ENCODE measurements at regions not wholly inside any gene's neighbourhood (a gene's known extent, or its start where the extent isn't known, plus 50 kb on each side); places are given as distances from the start of the nearest gene placed in this dataset.

DNA sequence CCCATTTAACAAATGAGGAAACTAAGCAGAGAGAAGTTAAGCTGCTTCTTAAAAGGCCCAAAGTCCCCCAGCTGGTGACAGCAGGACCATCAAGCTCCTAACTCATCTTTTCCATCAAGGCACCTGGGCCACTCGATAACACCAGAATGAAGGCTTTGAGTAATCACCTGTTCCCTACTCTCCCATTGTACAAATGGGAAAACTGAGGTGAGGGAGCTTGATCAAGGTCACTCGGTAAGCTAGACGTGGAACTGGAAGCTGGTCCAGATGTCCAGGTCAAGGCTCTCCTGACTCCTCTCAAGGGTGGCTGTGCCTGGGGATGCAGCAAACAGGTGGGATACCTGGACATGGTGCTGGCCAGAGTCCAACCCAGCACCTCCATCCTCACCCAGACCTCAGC is 90.6 kb upstream of the SHB start:
- TF ChIP-seq ZNF302 (CRISPR knock-in tag; IDR thresholded peaks at IDR 0.05) (no peak), SREBF2 (IDR thresholded peaks at IDR 0.05) (no peak), FOSL2 (IDR thresholded peaks at IDR 0.05) (no peak), FOSL2 (CRISPR knock-in tag; IDR thresholded peaks at IDR 0.05) (no peak)
- TF ChIP-seq, protein P1, sequence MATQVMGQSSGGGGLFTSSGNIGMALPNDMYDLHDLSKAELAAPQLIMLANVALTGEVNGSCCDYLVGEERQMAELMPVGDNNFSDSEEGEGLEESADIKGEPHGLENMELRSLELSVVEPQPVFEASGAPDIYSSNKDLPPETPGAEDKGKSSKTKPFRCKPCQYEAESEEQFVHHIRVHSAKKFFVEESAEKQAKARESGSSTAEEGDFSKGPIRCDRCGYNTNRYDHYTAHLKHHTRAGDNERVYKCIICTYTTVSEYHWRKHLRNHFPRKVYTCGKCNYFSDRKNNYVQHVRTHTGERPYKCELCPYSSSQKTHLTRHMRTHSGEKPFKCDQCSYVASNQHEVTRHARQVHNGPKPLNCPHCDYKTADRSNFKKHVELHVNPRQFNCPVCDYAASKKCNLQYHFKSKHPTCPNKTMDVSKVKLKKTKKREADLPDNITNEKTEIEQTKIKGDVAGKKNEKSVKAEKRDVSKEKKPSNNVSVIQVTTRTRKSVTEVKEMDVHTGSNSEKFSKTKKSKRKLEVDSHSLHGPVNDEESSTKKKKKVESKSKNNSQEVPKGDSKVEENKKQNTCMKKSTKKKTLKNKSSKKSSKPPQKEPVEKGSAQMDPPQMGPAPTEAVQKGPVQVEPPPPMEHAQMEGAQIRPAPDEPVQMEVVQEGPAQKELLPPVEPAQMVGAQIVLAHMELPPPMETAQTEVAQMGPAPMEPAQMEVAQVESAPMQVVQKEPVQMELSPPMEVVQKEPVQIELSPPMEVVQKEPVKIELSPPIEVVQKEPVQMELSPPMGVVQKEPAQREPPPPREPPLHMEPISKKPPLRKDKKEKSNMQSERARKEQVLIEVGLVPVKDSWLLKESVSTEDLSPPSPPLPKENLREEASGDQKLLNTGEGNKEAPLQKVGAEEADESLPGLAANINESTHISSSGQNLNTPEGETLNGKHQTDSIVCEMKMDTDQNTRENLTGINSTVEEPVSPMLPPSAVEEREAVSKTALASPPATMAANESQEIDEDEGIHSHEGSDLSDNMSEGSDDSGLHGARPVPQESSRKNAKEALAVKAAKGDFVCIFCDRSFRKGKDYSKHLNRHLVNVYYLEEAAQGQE (IDR thresholded peaks at IDR 0.05), result no peak
- TF ChIP-seq, protein P2, sequence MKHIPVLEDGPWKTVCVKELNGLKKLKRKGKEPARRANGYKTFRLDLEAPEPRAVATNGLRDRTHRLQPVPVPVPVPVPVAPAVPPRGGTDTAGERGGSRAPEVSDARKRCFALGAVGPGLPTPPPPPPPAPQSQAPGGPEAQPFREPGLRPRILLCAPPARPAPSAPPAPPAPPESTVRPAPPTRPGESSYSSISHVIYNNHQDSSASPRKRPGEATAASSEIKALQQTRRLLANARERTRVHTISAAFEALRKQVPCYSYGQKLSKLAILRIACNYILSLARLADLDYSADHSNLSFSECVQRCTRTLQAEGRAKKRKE (CRISPR knock-in tag; IDR thresholded peaks at IDR 0.05; ENCODE audit: low read depth), result no peak
- Histone ChIP-seq H3K4me1 (no peaks in the 10 kb centered on the region), H3K4me2 (no peak overlapping the region), H3K4me3 (no peak overlapping the region), H3K27ac (no peak overlapping the region), H3K9me3 (no peaks in the 10 kb centered on the region)
- FAIRE-seq, result no peak
- no peak for ATAC-seq
- no peak for DNase-seq (ENCODE audit: low read depth in 1 of 2, low spot score in 1 of 2)
- ChIA-PET CTCF (interaction anchor here (0.7 to 4.1 kb wide), 17 partner anchors 11 to 251 kb away, joined by 3 to 34 read pairs (median 5); no protein-coding TSS in a partner anchor), POLR2A (no interaction called here)
- 88% methylated on average over 3 of the region's 3 CpGs for WGBS (ENCODE audit: missing lambda C conversion rate)

DNA sequence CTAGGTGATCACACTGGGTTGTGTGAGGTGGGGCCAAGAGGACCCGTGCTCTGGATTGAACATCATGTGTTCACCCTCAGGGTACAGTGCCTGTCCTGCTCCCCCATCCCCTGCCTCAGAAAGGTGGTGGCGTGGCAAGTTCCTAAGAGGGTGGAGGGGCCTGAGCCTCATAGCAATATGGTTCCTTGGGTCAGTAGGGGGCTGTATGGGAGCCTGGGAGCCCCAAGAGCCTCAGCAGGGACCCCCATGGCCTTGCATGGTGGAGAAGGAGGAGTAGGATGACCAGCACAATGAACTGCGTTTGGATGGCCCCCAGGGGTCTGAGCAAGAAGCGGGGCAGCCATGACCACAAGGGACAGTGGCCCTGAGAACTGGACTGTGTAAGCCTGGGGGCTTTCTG is 89.6 kb upstream of the SHB start:
- 69% methylated on average over 4 of the region's 4 CpGs for WGBS (ENCODE audit: missing lambda C conversion rate)
- TF ChIP-seq ZFP36 (IDR thresholded peaks at IDR 0.05; ENCODE audit: borderline replicate concordance, partially characterized antibody) (no peak), BHLHE40 (IDR thresholded peaks at IDR 0.05; ENCODE audit: low read depth, low read length) (no peak), GATA3 (IDR thresholded peaks at IDR 0.05; ENCODE audit: borderline replicate concordance) (no peak), ESRRA (IDR thresholded peaks at IDR 0.05; ENCODE audit: borderline replicate concordance, low read length) (no peak), NPAS2 (CRISPR knock-in tag; IDR thresholded peaks at IDR 0.05; ENCODE audit: borderline replicate concordance) (no peak), CHD4 (IDR thresholded peaks at IDR 0.05; ENCODE audit: borderline replicate concordance) (no peak), NR3C1 (IDR thresholded peaks at IDR 0.05) (no peak), TFCP2L1 (CRISPR knock-in tag; IDR thresholded peaks at IDR 0.05) (no peak), POLR2A (IDR thresholded peaks at IDR 0.05; ENCODE audit: low read length) (no peak), MYC (IDR thresholded peaks at IDR 0.05; ENCODE audit: borderline replicate concordance, low read length) (no peak), FOSL2 (IDR thresholded peaks at IDR 0.05) (no peak), FOSL2 (CRISPR knock-in tag; IDR thresholded peaks at IDR 0.05) (no peak)
- TF ChIP-seq, protein P3, sequence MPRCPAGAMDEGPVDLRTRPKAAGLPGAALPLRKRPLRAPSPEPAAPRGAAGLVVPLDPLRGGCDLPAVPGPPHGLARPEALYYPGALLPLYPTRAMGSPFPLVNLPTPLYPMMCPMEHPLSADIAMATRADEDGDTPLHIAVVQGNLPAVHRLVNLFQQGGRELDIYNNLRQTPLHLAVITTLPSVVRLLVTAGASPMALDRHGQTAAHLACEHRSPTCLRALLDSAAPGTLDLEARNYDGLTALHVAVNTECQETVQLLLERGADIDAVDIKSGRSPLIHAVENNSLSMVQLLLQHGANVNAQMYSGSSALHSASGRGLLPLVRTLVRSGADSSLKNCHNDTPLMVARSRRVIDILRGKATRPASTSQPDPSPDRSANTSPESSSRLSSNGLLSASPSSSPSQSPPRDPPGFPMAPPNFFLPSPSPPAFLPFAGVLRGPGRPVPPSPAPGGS (IDR thresholded peaks at IDR 0.05), result no peak
- no peak for DNase-seq (ENCODE audit: low read depth in 1 of 2, low spot score in 1 of 2)
- Histone ChIP-seq H3K4me3 (no peak overlapping the region), H3K4me1 (no peaks in the 10 kb centered on the region), H3K27ac (no peak overlapping the region), H3K9me3 (no peaks in the 10 kb centered on the region), H3K4me2 (no peak overlapping the region)
- FAIRE-seq, result no peak
- no peak for ATAC-seq
- POLR2A ChIA-PET, result no interaction called here
- CTCF ChIA-PET, result interaction anchor here (2.5 to 4.1 kb wide), 4 partner anchors 10 to 70 kb away, joined by 7 to 34 read pairs (median 27); no protein-coding TSS in a partner anchor

DNA sequence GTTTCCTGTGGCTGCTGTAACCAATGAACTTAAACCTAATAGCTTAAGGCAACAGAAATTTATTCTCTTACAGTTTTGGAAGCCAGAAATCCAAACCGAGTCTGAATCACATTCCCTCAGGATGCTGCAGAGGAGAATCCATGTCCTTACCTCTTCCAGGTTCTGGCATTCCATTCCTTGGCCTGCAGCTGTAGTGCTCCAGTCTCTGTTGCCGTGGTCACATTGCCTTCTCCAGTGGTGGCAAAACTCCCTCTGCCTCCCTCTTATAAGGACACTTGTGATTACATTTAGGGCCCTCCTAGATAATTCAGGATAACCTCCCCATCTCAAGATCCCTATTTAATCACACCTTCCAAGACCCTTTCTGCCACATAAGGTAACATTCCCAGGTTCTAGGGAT is 88.7 kb upstream of the SHB start:
- DNase-seq (ENCODE audit: low read depth in 1 of 2, low spot score in 1 of 2), result no peak
- no peak overlapping the region for H3K4me2 ChIP-seq
- CTCF ChIA-PET, result no interaction called here
- FAIRE-seq, result no peak
- no peaks in the 10 kb centered on the region for H3K4me1 ChIP-seq
- H3K9me3 ChIP-seq, result no peaks in the 10 kb centered on the region
- no peak overlapping the region for H3K27ac ChIP-seq
- 51% methylated on average over 2 of the region's 2 CpGs for WGBS (ENCODE audit: missing lambda C conversion rate)
- H3K4me3 ChIP-seq, result no peak overlapping the region
- TF ChIP-seq HOXB5 (CRISPR knock-in tag; IDR thresholded peaks at IDR 0.05) (no peak), CHD2 (IDR thresholded peaks at IDR 0.05; ENCODE audit: low read length, partially characterized antibody) (no peak), SREBF2 (IDR thresholded peaks at IDR 0.05) (no peak), CBX2 (IDR thresholded peaks at IDR 0.05; ENCODE audit: borderline replicate concordance, low read depth) (no peak), POLR2AphosphoS2 (conservative IDR thresholded peaks at IDR 0.05; ENCODE audit: low read length) (no peak), HOXA7 (CRISPR knock-in tag; IDR thresholded peaks at IDR 0.05) (no peak), GATA3 (IDR thresholded peaks at IDR 0.05; ENCODE audit: borderline replicate concordance) (no peak), FOXS1 (CRISPR knock-in tag; IDR thresholded peaks at IDR 0.05) (no peak), EP300 (IDR thresholded peaks at IDR 0.05) (no peak), FOSB (CRISPR knock-in tag; IDR thresholded peaks at IDR 0.05) (no peak), NFE2L2 (conservative IDR thresholded peaks at IDR 0.05; ENCODE audit: low read length) (no peak), TP53 (CRISPR knock-in tag; IDR thresholded peaks at IDR 0.05) (no peak)
- TF ChIP-seq, protein P4, sequence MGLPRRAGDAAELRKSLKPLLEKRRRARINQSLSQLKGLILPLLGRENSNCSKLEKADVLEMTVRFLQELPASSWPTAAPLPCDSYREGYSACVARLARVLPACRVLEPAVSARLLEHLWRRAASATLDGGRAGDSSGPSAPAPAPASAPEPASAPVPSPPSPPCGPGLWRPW (IDR thresholded peaks at IDR 0.05), result no peak
- POLR2A ChIA-PET, result no interaction called here
- ATAC-seq, result no peak

Measured in A549 (cell line).